K562 (cell line): ENCODE measurements at regions not wholly inside any gene's neighbourhood (a gene's known extent, or its start where the extent isn't known, plus 50 kb on each side); places are given as distances from the start of the nearest gene placed in this dataset.

Experiments
- CBX1 ChIP-seq: sonication (generic); IDR thresholded peaks from 2 replicates; pipeline ENCODE4 v1.6.1; 2016; ENCODE audit warnings: antibody characterized with exemption, low read depth, mild to moderate bottlenecking
- MTF1 ChIP-seq: fragments of 250-450 bp; sonication (Bioruptor Pico); IDR thresholded peaks from 2 replicates; pipeline ENCODE4 v1.9.0; 2021; ENCODE audit warnings: moderate library complexity, mild to moderate bottlenecking, inconsistent platforms, borderline replicate concordance
- NR4A1 ChIP-seq, 2 experiments: fragments of 250-450 bp in 1 of 2; fragments of 450-650 bp in 1 of 2; sonication (Bioruptor Pico) in 1 of 2; IDR thresholded peaks; 2 replicates each; pipeline versions ENCODE4 v1.4.0 to v1.6.1; 2016 to 2020; ENCODE audit warnings: mild to moderate bottlenecking in 2 of 2, missing compliant biosample characterization in 1 of 2, missing genetic modification characterization in 1 of 2, moderate library complexity in 1 of 2
- WHSC1 ChIP-seq: IDR thresholded peaks from one replicate; pipeline ENCODE4 v1.6.1; 2012; ENCODE audit warnings: low read length, control low read depth, inconsistent platforms
- ZNF407 ChIP-seq: fragments of 450-650 bp; IDR thresholded peaks from 2 replicates; pipeline ENCODE4 v1.6.1; 2016; ENCODE audit warnings: low read depth

GRCh38 chr2:4168834-4169233 is 465.5 kb downstream of the DCDC2C start (continued):
- TF ChIP-seq CBX1, result no peak
- no peak for TF ChIP-seq ZNF407
- no peak for TF ChIP-seq MTF1 (CRISPR knock-in tag)
- TF ChIP-seq NR4A1 (CRISPR knock-in tag; IDR thresholded peaks at IDR 0.05), result no peak
- no peak for TF ChIP-seq NR4A1 (tag; IDR thresholded peaks at IDR 0.05)
- no peak for TF ChIP-seq WHSC1
- TF ChIP-seq, all 486 proteins: peak for 0
